Progenitor cell of endocrine pancreas (in vitro differentiated cells): ENCODE measurements at regions not wholly inside any gene's neighbourhood (a gene's known extent, or its start where the extent isn't known, plus 50 kb on each side); places are given as distances from the start of the nearest gene placed in this dataset.

ENCODE experiments used
- DNase-seq: peaks from one replicate; pipeline ENCODE4 v3.0.0; 2021; ENCODE audit warnings: low spot score; ENCODE audit not compliant: unreplicated experiment
- H3K27ac Mint-ChIP-seq: 2 replicates; pipeline ENCODE4 v1.8.0; 2021; ENCODE audit warnings: mild to moderate bottlenecking, moderate library complexity, mixed read lengths
- H3K27me3 Mint-ChIP-seq: 2 replicates; pipeline ENCODE4 v1.8.0; 2021; ENCODE audit warnings: mixed read lengths
- H3K36me3 Mint-ChIP-seq: 2 replicates; pipeline ENCODE4 v1.8.0; 2022; ENCODE audit warnings: mixed read lengths; ENCODE audit not compliant: insufficient read depth
- H3K4me1 Mint-ChIP-seq: 2 replicates; pipeline ENCODE4 v1.8.0; 2021; ENCODE audit warnings: low read depth, mixed read lengths
- H3K4me3 Mint-ChIP-seq: 2 replicates; pipeline ENCODE4 v1.8.0; 2021; ENCODE audit warnings: low read depth, mild to moderate bottlenecking, moderate library complexity, mixed read lengths
- H3K9me3 Mint-ChIP-seq: 2 replicates; pipeline ENCODE4 v1.8.0; 2021; ENCODE audit warnings: low read depth, mixed read lengths
- TF ChIP-seq, protein P1 (sequence below): fragments of 200-600 bp; sonication (generic); IDR thresholded peaks from one replicate; pipeline ENCODE4 v1.5.0; 2021; ENCODE audit warnings: antibody characterized with exemption, mild to moderate bottlenecking; ENCODE audit not compliant: unreplicated experiment

DNA sequence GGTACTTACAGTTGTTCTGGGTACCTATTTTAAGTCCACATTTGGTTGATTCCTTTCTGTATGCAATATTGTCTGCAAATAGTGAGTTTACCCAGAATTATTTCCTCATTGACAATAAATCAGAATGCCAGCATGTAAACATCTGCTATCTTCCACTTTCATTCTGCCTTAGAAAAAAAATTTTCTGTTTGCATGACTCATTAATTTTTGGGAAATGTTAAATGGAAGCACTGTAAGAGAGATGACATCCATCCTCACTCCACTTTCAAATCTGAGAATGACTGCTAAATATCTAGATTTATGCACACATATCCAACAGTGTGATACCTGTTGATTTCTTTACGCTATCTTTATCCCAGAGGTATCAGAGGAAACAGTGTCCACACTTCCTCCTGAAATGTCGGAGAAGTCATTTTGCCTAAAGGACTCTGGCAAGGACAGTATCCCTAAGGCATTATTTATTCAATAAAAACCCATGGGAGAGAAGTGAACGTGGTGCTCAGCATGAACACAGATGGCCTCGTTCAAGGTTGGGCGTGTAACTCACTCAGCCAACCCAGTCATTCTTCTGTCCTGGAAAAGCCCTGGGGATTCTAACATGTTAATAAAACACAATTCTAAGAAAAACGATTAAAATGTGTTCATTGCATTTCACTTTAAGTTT lies 780.9 kb downstream of the QKI start:
- Mint-ChIP-seq H3K27me3 (no peaks in the 10 kb centered on the region), H3K36me3 (no peaks in the 10 kb centered on the region), H3K9me3 (no peaks in the 10 kb centered on the region), H3K27ac (no peak overlapping the region), H3K4me1 (no peaks in the 10 kb centered on the region), H3K4me3 (no peak overlapping the region)
- TF ChIP-seq, protein P1, sequence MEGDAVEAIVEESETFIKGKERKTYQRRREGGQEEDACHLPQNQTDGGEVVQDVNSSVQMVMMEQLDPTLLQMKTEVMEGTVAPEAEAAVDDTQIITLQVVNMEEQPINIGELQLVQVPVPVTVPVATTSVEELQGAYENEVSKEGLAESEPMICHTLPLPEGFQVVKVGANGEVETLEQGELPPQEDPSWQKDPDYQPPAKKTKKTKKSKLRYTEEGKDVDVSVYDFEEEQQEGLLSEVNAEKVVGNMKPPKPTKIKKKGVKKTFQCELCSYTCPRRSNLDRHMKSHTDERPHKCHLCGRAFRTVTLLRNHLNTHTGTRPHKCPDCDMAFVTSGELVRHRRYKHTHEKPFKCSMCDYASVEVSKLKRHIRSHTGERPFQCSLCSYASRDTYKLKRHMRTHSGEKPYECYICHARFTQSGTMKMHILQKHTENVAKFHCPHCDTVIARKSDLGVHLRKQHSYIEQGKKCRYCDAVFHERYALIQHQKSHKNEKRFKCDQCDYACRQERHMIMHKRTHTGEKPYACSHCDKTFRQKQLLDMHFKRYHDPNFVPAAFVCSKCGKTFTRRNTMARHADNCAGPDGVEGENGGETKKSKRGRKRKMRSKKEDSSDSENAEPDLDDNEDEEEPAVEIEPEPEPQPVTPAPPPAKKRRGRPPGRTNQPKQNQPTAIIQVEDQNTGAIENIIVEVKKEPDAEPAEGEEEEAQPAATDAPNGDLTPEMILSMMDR: no peak
- DNase-seq: no peak

DNA sequence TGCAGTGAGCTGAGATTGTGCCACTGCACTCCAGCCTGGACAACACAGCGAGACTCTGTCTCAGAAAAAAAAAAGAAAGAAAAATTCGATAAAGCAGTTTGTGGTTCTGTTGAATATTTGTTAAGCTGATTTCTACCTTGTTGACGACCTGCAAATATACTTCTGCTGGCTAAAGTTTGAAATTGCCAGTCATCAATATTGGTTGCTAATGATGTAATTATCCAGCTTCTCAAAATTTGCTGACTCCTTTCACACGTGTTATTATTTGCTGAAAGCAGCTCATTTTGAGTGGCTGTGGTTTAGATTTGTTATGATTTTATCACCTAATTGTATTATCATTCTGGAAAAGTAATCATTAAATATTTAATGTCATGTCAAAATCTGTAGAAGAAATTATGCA lies 774.3 kb downstream of the QKI start:
- TF ChIP-seq, protein P1: no peak
- H3K36me3 Mint-ChIP-seq: no peaks in the 10 kb centered on the region
- DNase-seq: no peak
- no peak overlapping the region for H3K27ac Mint-ChIP-seq
- peaks cover 12% of the 10 kb centered on the region for H3K4me1 Mint-ChIP-seq
- no peaks in the 10 kb centered on the region for H3K9me3 Mint-ChIP-seq
- no peaks in the 10 kb centered on the region for H3K27me3 Mint-ChIP-seq
- H3K4me3 Mint-ChIP-seq: no peak overlapping the region

DNA sequence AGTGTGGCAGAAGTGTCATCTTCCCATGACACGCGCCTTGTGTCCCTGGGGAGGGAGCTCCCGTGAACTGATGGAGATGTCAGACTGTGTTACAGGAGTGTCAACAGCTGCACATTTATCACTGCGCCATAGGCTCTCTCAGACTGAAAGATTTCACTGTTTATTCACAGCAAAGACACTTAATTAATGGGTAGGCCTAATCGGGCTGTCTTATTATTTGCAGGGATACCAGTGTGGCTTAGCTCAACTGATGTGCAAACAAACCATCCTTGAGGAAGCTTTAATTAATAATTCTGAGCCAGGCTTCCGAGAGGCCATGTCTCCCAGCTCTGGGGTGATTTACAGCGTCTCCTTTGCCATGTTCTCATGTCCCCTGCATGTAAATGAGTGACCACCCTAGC lies 771.0 kb downstream of the QKI start:
- TF ChIP-seq, protein P1: no peak
- H3K9me3 Mint-ChIP-seq: no peaks in the 10 kb centered on the region
- DNase-seq: no peak
- no peaks in the 10 kb centered on the region for H3K36me3 Mint-ChIP-seq
- no peak overlapping the region for H3K27ac Mint-ChIP-seq
- peaks cover 12% of the 10 kb centered on the region for H3K4me1 Mint-ChIP-seq
- H3K4me3 Mint-ChIP-seq: no peak overlapping the region
- no peaks in the 10 kb centered on the region for H3K27me3 Mint-ChIP-seq

DNA sequence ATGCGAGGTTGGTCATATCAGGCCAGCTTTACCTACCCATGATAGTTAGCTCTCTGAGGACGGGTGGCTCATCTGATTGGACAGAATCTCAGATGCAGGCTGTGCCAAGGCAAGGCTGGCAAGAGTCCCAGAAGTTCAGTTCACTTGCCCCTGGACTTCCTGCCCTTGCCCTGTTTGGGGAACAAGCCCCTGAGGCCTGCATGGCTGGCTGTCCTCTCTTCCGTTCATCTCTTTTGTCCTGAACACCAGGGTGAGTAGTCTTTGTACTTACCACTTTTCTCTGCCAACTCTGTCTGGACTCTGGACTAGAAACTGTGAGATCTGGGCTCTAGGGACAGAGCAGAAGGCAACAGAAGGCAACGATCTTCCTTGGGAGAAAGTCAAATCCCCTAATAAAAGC lies 769.9 kb downstream of the QKI start:
- Mint-ChIP-seq H3K4me3 (no peak overlapping the region), H3K36me3 (no peaks in the 10 kb centered on the region), H3K9me3 (no peaks in the 10 kb centered on the region), H3K27me3 (no peaks in the 10 kb centered on the region), H3K27ac (no peak overlapping the region), H3K4me1 (peaks cover 12% of the 10 kb centered on the region)
- TF ChIP-seq, protein P1: no peak
- no peak for DNase-seq

DNA sequence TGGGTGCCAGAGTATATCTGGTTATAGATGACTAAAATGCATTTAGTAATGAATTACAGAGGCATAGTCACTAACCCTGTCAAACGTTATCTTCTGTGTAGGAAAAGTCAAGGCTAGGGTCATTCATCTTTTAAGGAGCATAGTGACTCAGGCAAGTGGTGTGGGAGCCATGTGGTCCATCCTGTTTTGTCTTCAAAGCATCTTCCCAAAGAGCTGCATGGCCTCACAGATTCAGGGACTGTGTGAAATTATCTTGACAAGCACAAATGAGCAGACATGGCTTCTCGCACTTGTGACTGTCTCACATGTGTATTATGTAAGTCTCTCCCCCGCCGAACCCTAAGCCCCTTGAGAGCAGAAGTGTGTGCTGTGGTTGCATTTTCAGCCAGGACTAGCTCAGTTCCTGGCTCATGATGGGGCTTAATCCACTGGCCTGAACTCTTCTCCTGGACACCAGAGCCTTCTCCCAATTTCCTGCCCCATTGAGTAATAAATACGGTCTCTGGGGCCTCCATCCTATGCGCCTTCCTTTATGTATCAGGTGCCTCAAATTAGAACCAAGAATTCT lies 769.1 kb downstream of the QKI start:
- Mint-ChIP-seq H3K4me3 (no peak overlapping the region), H3K9me3 (no peaks in the 10 kb centered on the region), H3K27ac (no peak overlapping the region), H3K4me1 (peaks cover 12% of the 10 kb centered on the region), H3K27me3 (no peaks in the 10 kb centered on the region), H3K36me3 (no peaks in the 10 kb centered on the region)
- DNase-seq: no peak
- TF ChIP-seq, protein P1: no peak
